Epithelial cell of proximal tubule (primary cell): ENCODE measurements at regions not wholly inside any gene's neighbourhood (a gene's known extent, or its start where the extent isn't known, plus 50 kb on each side); places are given as distances from the start of the nearest gene placed in this dataset.
"Not testable (repeated sequence)": the region's sequence is repeated elsewhere in the genome, so short reads cannot be mapped to it uniquely, and the experiment has no call there.

ENCODE experiments used
- DNase-seq: peaks from one replicate; pipeline ENCODE4 v3.0.0-alpha.2; 2011; ENCODE audit warnings: low read depth
- H3K4me3 ChIP-seq: 2 replicates; pipeline ENCODE4 v1.5.1; 2011; ENCODE audit warnings: low read depth, mild to moderate bottlenecking, low read length
- TF ChIP-seq, protein P1 (sequence below): conservative IDR thresholded peaks from 2 replicates; pipeline ENCODE4 v1.5.1; 2012; ENCODE audit warnings: low read depth, mild to moderate bottlenecking, low read length

DNA sequence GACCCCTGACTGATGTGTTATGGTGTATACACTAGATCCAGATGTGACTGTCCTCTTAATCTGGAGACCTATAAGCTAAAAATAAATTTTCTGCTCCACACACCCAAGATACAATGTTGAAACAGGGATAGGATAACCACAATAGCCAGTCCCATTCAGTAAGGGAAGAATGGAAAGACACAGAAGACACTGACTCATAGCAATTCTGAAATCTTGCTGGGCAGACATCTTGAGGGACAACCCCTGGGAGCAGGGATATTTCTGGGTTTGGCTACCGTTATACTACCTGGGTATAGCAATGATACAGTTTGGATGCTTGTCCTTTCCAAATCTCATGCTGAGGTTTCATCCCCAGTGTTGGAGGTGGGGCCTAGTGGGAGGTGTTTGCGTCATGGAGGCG is 93.9 kb downstream of the BUD13 start:
- TF ChIP-seq, protein P1, sequence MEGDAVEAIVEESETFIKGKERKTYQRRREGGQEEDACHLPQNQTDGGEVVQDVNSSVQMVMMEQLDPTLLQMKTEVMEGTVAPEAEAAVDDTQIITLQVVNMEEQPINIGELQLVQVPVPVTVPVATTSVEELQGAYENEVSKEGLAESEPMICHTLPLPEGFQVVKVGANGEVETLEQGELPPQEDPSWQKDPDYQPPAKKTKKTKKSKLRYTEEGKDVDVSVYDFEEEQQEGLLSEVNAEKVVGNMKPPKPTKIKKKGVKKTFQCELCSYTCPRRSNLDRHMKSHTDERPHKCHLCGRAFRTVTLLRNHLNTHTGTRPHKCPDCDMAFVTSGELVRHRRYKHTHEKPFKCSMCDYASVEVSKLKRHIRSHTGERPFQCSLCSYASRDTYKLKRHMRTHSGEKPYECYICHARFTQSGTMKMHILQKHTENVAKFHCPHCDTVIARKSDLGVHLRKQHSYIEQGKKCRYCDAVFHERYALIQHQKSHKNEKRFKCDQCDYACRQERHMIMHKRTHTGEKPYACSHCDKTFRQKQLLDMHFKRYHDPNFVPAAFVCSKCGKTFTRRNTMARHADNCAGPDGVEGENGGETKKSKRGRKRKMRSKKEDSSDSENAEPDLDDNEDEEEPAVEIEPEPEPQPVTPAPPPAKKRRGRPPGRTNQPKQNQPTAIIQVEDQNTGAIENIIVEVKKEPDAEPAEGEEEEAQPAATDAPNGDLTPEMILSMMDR: no peak
- no peak overlapping the region for H3K4me3 ChIP-seq
- no peak for DNase-seq

DNA sequence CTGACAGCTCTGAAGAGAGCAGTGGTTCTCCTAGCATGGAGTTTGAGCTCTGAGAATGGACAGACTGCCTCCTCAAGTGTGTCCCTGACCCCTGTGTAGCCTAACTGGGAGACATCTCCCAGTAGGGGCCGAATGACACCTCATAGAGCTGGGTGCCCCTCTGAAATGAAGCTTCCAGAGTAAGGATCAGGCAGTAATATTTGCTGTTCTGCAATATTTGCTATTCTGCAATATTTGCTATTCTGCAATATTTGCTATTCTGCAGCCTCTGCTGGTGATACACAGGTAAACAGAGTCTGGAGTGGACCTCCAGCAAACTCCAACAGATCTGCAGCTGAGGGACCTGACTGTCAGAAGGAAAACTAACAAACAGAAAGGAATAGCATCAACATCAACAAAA is 105.5 kb downstream of the BUD13 start:
- DNase-seq, H3K4me3 ChIP-seq: not testable (repeated sequence)

DNA sequence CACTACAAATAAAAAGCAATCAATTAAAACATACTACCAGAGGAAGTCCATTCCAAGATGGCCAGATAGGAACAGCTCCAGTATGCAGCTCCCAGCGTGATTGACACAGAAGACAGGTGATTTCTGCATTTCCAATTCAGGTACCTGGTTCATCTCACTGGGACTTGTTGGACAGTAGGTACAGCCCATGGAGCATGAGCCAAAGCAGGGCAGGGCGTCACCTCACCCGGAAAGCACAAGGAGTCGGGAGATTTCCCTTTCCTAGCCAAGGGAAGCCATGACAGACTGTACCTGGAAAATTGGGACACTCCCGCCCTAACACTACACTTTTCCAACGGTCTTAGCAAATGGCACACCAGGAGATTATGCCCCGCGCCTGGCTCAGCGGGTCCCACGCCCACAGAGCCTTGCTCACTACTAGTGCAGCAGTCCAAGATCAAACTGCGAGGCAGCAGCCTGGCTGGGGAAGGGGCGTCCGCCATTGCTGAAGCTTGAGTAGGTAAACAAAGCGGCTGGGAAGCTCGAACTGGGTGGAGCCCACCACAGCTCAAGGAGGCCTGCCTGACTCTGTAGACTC is 106.0 kb downstream of the BUD13 start:
- H3K4me3 ChIP-seq, DNase-seq: not testable (repeated sequence)

DNA sequence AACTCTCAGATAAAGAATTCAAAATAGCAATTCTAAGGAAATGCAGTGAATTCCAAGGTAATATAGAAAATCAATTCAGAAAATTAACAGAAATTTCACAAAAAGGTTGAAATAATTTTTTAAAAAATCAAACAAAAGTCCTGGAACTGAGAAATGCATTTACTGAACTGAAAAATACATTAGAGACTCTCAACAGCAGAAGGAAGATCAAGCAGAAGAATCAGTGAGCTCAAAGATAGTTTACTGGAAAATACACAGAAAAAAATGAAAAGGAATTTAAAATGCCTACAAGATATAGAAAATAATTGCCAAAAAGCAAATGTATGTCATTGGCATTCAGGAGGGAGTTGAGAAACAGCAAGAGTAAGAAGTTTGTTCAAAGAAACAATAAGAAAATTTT is 107.3 kb downstream of the BUD13 start:
- H3K4me3 ChIP-seq: no peak overlapping the region
- TF ChIP-seq, protein P1: no peak
- DNase-seq: no peak

DNA sequence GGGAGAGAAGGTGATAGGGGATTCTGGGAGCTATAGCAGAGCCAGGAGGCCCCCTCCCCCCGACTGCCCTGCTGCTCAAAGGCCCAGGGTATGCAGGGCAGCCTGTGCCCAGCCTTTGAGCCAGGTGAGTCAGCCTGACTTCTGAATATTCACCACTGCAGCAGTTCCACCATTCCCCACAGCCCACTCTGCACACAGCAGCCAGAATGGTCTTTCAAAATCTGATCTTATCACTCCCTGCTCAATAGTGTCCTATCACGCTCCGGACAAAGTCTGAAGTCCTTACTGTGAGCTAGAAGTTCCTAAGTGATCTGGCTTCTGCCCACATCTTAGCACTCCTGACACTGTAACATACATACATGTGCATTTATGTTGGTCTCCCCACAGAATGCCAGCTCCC is 111.7 kb downstream of the BUD13 start:
- no peak overlapping the region for H3K4me3 ChIP-seq
- DNase-seq: no peak
- TF ChIP-seq, protein P1: no peak

DNA sequence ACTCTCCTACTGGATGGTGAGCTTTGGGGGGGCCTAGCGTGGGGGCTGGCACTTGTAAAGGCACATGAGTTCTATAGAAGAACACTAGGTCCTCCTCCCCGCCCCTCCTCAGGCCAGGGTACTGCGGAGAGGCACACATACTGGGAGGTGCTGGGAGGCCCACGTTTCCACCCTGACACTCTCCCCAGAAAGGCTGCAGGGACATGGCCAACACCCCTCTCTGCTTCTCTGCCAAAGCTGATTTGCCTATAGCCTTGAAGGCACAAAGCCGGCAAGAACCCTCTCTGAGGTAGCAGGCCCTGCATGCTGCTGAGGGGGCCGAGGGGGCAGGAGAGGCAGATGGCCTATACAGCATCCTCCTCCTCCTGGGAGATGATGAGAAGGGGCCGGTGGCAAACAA is 112.8 kb downstream of the BUD13 start:
- TF ChIP-seq, protein P1: no peak
- DNase-seq: no peak

DNA sequence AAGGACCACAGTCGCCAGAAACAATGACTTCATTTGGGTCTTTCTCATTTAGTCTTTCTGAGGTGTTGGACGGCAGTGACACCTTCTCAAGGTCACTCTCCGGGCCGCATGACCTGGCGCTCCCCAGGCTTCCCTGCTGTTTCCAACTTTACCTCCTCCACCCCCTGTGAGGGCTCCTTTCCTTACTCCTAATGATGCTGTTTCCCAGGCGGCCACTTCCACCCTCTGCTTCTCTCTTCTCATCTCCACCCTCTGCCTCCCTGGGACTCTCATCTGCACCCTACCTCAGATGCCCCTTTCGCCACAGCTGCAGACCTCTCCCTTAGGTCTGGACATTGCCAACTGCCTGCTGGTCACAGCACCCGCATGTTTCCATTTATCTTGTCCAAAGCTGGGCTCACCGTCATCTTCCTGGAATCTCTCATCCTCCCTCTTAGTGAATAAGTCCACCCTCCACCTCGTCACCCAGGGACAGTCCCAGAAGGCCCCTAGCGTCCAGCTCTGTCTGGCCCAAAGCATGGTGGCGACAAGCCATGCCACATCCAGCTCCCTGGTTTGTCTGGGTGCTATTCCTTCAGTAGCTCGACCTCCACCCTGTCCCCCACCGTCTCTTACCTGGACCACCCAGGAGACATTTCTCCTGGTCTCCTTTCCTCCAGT is 113.8 kb downstream of the BUD13 start:
- TF ChIP-seq, protein P1: no peak
- no peak overlapping the region for H3K4me3 ChIP-seq
- DNase-seq: no peak

More for the DNA sequence above, 112.8 kb downstream of the BUD13 start:
- H3K4me3 ChIP-seq: no peak overlapping the region
